B cell (primary cell): ENCODE measurements at regions not wholly inside any gene's neighbourhood (a gene's known extent, or its start where the extent isn't known, plus 50 kb on each side); places are given as distances from the start of the nearest gene placed in this dataset.

Experiments used
- ATAC-seq: fragments of 200-7000 bp; cut with Tn5 transposase; one replicate; pipeline ENCODE4 v1.10.0; 2021; ENCODE audit warnings: low read depth, mild to moderate bottlenecking, moderate number of reproducible peaks, moderate library complexity
- CTCF ChIA-PET: fragments of 350-600 bp; sonication (Branson Sonifier 250); formaldehyde crosslinking; loops from one replicate; lab custom pipeline; 2021; ENCODE audit warnings: antibody characterized with exemption, inconsistent platforms; lab: Charles Lee
- POLR2A ChIA-PET: fragments of 350-600 bp; sonication (Branson Sonifier 250); formaldehyde crosslinking; loops from one replicate; lab custom pipeline; 2021; ENCODE audit warnings: antibody characterized with exemption; lab: Charles Lee
- DNase-seq: peaks from one replicate; pipeline ENCODE4 v3.0.0; 2013
- H2AFZ ChIP-seq: 2 replicates; pipeline ENCODE4 v1.6.1; 2012; ENCODE audit warnings: mild to moderate bottlenecking, low read depth, low read length; ENCODE audit not compliant: insufficient read depth, poor library complexity, severe bottlenecking
- H3K27ac ChIP-seq, 2 donors: 1 replicate in 1 of 2; 2 replicates in 1 of 2; pipeline ENCODE4 v1.5.1; 2012 to 2013; ENCODE audit warnings: low read length in 2 of 2, mild to moderate bottlenecking in 2 of 2, moderate library complexity in 1 of 2
- H3K27me3 ChIP-seq, 4 experiments: fragments of 200-600 bp in 1 of 4; sonication (generic) in 1 of 4; replicated peaks in 1 of 4; 1 replicate in 2 of 4; 2 replicates in 2 of 4; pipeline versions ENCODE4 v1.6.1 to v1.7.0; 2013 to 2016; ENCODE audit warnings: low read length in 3 of 4, mild to moderate bottlenecking in 2 of 4, mixed read lengths in 1 of 4, moderate library complexity in 1 of 4; ENCODE audit not compliant: insufficient read depth in 4 of 4, control insufficient read depth in 3 of 4; ENCODE audit errors: control extremely low read depth in 1 of 4
- H3K36me3 ChIP-seq, 2 experiments: replicated peaks in 1 of 2; 1 replicate in 1 of 2; 2 replicates in 1 of 2; pipeline versions ENCODE4 v1.6.1 to v1.7.1; 2013; ENCODE audit warnings: low read length in 1 of 2; ENCODE audit not compliant: insufficient read depth in 2 of 2, control insufficient read depth in 1 of 2; ENCODE audit errors: control extremely low read depth in 1 of 2, extremely low read depth in 1 of 2
- H3K4me1 ChIP-seq, 2 donors: fragments of 200-600 bp in 1 of 2; sonication (generic) in 1 of 2; 1 replicate in 1 of 2; 2 replicates in 1 of 2; pipeline versions ENCODE4 v1.5.1 to v1.6.1; 2013 to 2017; ENCODE audit warnings: low read length in 2 of 2; ENCODE audit not compliant: control insufficient read depth in 2 of 2, insufficient read depth in 2 of 2
- H3K4me2 ChIP-seq: replicated peaks from 2 replicates; pipeline ENCODE3; 2012; ENCODE audit warnings: mild to moderate bottlenecking, low read depth, low read length; ENCODE audit not compliant: poor library complexity, severe bottlenecking
- H3K4me3 ChIP-seq, 5 experiments: fragments of 200-600 bp in 1 of 5; sonication (generic) in 1 of 5; 1 replicate in 3 of 5; 2 replicates in 2 of 5; pipeline versions ENCODE4 v1.5.1 to v1.7.0; 2011 to 2016; ENCODE audit warnings: low read length in 4 of 5, mild to moderate bottlenecking in 4 of 5, low read depth in 2 of 5, control low read depth in 1 of 5, moderate library complexity in 1 of 5; ENCODE audit not compliant: insufficient read depth in 1 of 5; ENCODE audit errors: control extremely low read depth in 1 of 5, extremely low read depth in 1 of 5
- H3K79me2 ChIP-seq: fragments of 200-600 bp; sonication (generic); one replicate; pipeline ENCODE4 v1.6.0; 2016; ENCODE audit warnings: low read length; ENCODE audit not compliant: control insufficient read depth, insufficient read depth
- H3K9ac ChIP-seq: fragments of 200-600 bp; sonication (generic); 2 replicates; pipeline ENCODE4 v1.6.1; 2017; ENCODE audit warnings: mild to moderate bottlenecking, low read length, moderate library complexity
- H3K9me3 ChIP-seq, 3 donors: one replicate each; pipeline versions ENCODE4 v1.6.1 to v1.7.1; 2013; ENCODE audit warnings: low read length in 2 of 3; ENCODE audit not compliant: control insufficient read depth in 2 of 3, insufficient read depth in 1 of 3; ENCODE audit errors: control extremely low read depth in 1 of 3
- H4K20me1 ChIP-seq: 2 replicates; pipeline ENCODE4 v1.6.0; 2012; ENCODE audit warnings: mild to moderate bottlenecking, low read length; ENCODE audit not compliant: insufficient read depth, control insufficient read depth, poor library complexity, severe bottlenecking
- H3K27ac Mint-ChIP-seq: one replicate; pipeline ENCODE4 v1.8.0; 2021; ENCODE audit warnings: mixed read lengths
- H3K27me3 Mint-ChIP-seq: one replicate; pipeline ENCODE4 v1.8.0; 2021; ENCODE audit warnings: mixed read lengths
- H3K4me1 Mint-ChIP-seq: one replicate; pipeline ENCODE4 v1.8.0; 2021; ENCODE audit warnings: mixed read lengths
- H3K4me3 Mint-ChIP-seq: one replicate; pipeline ENCODE4 v1.8.0; 2021; ENCODE audit warnings: mixed read lengths
- H3K9me3 Mint-ChIP-seq: one replicate; pipeline ENCODE4 v1.8.0; 2022; ENCODE audit warnings: mixed read lengths; ENCODE audit not compliant: insufficient read depth
- CTCF ChIP-seq: fragments of 200-600 bp; IDR thresholded peaks from one replicate; pipeline ENCODE4 v1.8.0; 2022; ENCODE audit warnings: antibody characterized with exemption, mild to moderate bottlenecking
- EZH2 ChIP-seq: IDR thresholded peaks from 2 replicates; pipeline ENCODE4 v1.6.1; 2012; ENCODE audit warnings: borderline replicate concordance, low read depth, mild to moderate bottlenecking, moderate library complexity, low read length; ENCODE audit not compliant: insufficient read depth, poor library complexity, severe bottlenecking
- WGBS: methylation state at CpG from one replicate; pipeline ENCODE4 v1.1.5; 2013; ENCODE audit warnings: missing lambda C conversion rate; ENCODE audit not compliant: insufficient coverage; 5-methylcytosine and 5-hydroxymethylcytosine counted together
- intact Hi-C: fragments of 100-400 bp; cut with micrococcal nuclease; formaldehyde crosslinking; loops from one replicate; pipeline ENCODE4 v1.10.0; 2022

- peaks cover 3% of the 10 kb centered on the region for H3K9me3 Mint-ChIP-seq
- peaks cover 0 to 5% (median 1%) of the 10 kb centered on the region in 4 experiments for H3K27me3 ChIP-seq
- H3K79me2 ChIP-seq: no peaks in the 10 kb centered on the region
- H3K9ac ChIP-seq: no peak overlapping the region
- peaks cover 0 to 2% (median 0%) of the 10 kb centered on the region in 3 donors for H3K9me3 ChIP-seq
- H3K4me1 ChIP-seq: no peaks in the 10 kb centered on the region
- no peaks in the 10 kb centered on the region for H4K20me1 ChIP-seq
- no peak overlapping the region for H3K4me3 Mint-ChIP-seq
- H3K4me3 ChIP-seq: no peak overlapping the region
- H3K27me3 Mint-ChIP-seq: peaks cover 30% of the 10 kb centered on the region
- DNase-seq (no peak), ATAC-seq (no peak)
- no peak for TF ChIP-seq CTCF
- TF ChIP-seq EZH2: no peak
- H3K27ac Mint-ChIP-seq: no peak overlapping the region
- H3K36me3 ChIP-seq: no peaks in the 10 kb centered on the region
- intact Hi-C loops: no loop called here
- CTCF ChIA-PET: interaction anchor here (0.8 kb wide), 1 partner anchor 444 kb away, joined by 5 read pairs; no protein-coding TSS in a partner anchor
- H3K4me1 Mint-ChIP-seq: no peaks in the 10 kb centered on the region
- H3K4me2 ChIP-seq: no peak overlapping the region
- H3K27ac ChIP-seq: no peak overlapping the region
- POLR2A ChIA-PET: no interaction called here
- no peak overlapping the region for H2AFZ ChIP-seq
- 94% methylated on average over 12 of the region's 14 CpGs for WGBS
These were observed 170.7 kb downstream of the MYLK4 start for GRCh38 chr6:2579804-2580570.

GRCh38 chr6:2579241-2579761, 171.4 kb downstream of the MYLK4 start:
- Histone ChIP-seq H3K27me3 (peaks cover 0 to 5% (median 1%) of the 10 kb centered on the region in 4 experiments), H3K9me3 (peaks cover 0 to 3% (median 0%) of the 10 kb centered on the region in 3 donors), H3K4me1 (no peaks in the 10 kb centered on the region), H3K9ac (no peak overlapping the region), H2AFZ (no peak overlapping the region), H3K4me2 (no peak overlapping the region), H3K27ac (no peak overlapping the region), H3K79me2 (no peaks in the 10 kb centered on the region), H3K4me3 (no peak overlapping the region), H3K36me3 (no peaks in the 10 kb centered on the region), H4K20me1 (no peaks in the 10 kb centered on the region)
- POLR2A ChIA-PET: no interaction called here
- DNase-seq: no peak
- Mint-ChIP-seq H3K9me3 (peaks cover 6% of the 10 kb centered on the region), H3K4me3 (no peak overlapping the region), H3K27ac (no peak overlapping the region), H3K4me1 (no peaks in the 10 kb centered on the region), H3K27me3 (peaks cover 34% of the 10 kb centered on the region)
- no peak for TF ChIP-seq CTCF
- TF ChIP-seq EZH2: no peak
- CTCF ChIA-PET: interaction anchor here (0.8 kb wide), 1 partner anchor 444 kb away, joined by 5 read pairs; no protein-coding TSS in a partner anchor
- intact Hi-C loops: no loop called here
- no peak for ATAC-seq
- 87% methylated on average over 16 of the region's 16 CpGs for WGBS
